Fibroblast of skin of right biceps (primary cell): ENCODE measurements at regions not wholly inside any gene's neighbourhood (a gene's known extent, or its start where the extent isn't known, plus 50 kb on each side); places are given as distances from the start of the nearest gene placed in this dataset.
"Not testable (repeated sequence)": the region's sequence is repeated elsewhere in the genome, so short reads cannot be mapped to it uniquely, and the experiment has no call there.

Experiments
- DNase-seq: peaks from one replicate; pipeline ENCODE4 v3.0.0-alpha.2; 2013

DNA sequence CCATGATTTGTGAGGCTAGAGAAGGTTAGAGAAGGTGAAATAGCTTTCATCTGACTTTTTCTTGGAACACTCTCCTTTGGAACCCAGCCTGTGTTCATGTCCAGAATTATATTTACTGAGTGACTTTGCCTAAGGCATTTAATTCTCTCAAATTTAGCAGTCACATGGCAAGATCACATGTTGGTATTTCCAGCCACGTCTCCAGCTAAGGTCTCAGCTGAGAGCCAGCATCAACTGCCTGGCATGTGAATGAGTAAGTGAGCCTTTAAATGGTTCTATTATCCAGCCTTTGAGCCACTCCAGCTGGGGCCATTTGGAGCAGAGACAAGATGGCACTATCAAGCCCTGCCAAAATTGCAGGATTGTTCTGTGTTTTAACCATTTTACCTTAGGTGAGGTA, 130.2 kb upstream of the SGO1 start:
- no peak for DNase-seq

DNA sequence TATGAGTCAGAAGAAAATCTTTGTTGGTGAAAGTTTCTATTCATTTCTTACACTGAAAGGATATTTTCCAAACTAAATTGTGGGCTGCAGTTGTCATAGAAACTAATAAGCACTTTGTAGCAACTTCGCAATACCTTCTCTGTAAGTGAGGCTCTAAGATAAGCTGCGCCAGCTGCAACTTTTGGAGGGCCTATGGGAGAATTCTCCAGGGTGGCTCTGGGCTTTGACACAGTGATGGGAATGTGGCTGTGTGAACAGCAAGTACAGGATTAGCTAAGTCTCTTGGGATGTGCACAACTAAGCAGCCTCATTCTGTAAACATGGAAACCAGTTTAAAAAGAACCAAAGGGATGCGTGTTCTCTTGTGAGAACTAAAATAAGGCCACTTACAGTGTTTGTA, 124.6 kb upstream of the SGO1 start:
- DNase-seq: no peak

DNA sequence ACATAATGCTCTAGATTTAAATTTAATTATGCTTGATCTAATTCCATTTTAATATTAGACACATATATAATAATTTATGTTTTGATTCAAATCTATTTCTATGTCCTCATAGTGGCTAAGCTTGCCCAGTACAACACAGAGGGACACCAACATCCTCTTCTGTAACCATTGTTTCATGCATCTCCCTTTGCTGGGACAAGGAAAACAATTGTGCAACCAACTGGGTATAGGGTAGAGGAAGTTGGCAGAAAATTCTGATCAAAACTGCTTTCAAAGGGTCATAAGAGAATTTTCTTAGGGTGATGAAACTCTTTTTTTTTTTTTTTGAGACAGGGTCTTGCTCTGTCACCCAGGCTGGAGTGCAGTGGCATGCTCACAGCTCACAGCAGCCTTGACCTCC, 121.4 kb upstream of the SGO1 start:
- no peak for DNase-seq

DNA sequence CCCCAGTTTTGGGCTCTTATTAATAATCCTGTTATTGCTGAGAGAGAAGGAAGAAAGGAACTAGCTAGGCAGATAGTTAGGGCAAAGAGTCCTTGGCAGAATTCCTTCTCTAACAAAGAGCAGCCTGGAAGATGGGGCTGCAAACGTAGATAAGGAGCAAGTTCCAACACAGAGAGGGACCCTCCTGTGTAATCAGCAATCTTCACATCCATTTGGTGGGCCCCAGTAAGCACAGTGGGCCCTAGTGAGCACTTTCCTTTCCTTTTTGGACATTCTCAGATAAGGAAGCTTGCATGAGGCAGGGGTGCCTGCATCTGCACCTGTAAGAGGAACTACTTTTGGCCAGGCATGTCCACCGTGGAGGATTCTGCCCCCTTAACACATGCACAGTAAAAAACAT, 119.6 kb upstream of the SGO1 start:
- DNase-seq: no peak

DNA sequence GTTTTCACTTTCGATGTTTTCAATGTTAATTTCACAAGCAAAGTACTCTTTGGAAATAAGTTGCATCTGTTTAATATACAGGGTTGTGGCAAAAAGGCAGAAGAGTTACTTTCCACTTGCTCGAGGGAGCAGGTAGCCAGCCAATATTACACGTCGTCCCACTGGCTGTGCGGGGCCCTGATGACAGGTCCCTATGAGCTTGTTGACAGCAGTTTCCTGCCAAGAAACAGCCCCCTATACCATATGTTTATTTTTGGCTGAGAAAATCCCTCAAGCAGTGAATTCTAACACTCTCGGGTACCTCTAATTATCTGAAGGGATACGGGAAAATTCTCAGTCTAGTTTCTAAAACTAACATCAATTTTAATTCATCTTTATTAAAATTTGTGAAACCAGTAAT, 116.8 kb upstream of the SGO1 start:
- DNase-seq: no peak

DNA sequence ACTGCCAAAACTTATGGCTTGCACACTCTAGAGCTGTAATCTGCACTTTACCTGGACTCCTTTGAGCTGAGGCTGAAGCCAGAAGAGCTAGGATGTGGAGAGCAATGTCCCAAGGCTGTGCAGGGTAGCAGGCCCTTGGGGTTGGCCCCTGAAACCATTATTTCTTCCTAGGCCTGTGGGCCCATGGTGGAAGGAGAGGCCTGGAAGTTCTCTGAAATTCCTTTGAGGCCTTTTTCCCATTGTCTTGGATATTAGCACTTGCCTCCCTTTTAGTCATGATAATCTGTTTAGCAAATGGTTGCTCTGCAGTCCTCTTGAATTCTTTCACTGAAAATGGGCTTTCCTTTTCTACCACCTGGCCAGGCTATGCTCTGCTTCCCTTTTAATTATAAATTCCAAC, 102.0 kb upstream of the SGO1 start:
- no peak for DNase-seq

DNA sequence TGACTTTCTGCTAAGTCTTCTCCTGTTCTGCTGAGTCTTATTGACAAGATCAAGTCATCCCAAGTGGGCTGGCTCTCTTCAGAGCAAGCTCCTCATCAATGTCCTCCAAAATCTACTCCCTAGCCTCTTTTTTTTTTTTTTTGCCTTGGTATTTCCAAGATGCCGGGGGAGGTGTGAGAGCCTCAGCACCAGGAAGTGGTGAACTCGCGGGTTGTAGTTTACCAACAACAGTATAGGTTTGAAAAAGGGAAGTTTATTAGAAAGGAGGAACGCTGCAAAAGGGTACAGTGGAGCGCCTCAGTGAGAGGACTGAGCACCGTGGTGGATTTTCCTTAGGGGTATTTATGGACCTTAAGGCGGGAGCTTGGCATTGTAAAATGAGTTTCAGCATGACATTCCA, 94.3 kb upstream of the SGO1 start:
- no peak for DNase-seq

DNA sequence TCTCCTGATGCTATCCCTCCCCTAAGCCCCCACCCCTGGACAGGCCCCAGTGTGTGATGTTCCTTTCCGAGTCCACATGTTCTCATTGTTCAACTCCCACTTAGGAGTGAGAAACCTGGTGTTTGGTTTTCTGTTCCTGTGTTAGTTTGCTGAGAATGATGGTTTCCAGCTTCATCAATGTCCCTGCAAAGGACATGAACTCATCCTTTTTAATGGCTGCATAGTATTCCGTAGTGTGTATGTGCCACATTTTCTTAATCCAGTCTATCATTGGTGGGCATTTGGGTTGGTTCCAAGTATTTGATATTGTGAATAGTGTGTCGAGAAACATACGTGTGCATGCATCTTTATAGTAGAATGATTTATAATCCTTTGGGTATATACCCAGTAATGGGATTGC, 80.0 kb upstream of the SGO1 start:
- not testable (repeated sequence) for DNase-seq

DNA sequence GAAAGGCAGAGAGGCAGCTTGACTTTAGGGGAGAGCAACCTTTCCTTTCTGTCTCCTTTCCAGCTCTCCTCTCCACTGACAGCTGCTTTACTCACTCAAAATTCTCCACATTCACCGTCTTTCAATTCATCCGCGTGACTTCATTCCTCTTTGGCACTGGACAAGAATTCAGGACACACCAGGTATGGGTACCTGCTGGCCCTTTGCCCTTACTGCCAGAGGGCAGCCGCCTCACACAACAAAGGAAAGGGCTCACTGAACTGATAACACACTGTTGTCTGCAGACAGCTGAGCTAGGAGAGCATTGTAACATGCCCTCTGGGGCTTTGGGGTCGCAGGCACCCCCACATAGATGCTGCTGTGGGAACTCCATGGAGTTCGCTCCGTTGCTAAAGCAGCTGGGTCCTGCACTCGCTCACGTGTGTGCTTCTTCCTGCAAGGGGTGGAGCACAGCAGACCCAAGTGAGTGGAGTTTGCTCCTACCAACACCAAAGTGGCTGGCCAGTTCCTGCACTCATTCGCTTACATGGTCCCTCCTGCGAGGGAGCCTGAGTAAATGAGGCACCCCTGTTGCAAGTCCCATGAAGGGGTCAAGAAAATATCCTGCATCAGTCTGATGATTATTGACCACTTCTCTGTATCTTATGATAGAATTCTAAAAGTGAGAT, 79.0 kb upstream of the SGO1 start:
- DNase-seq: no peak

DNA sequence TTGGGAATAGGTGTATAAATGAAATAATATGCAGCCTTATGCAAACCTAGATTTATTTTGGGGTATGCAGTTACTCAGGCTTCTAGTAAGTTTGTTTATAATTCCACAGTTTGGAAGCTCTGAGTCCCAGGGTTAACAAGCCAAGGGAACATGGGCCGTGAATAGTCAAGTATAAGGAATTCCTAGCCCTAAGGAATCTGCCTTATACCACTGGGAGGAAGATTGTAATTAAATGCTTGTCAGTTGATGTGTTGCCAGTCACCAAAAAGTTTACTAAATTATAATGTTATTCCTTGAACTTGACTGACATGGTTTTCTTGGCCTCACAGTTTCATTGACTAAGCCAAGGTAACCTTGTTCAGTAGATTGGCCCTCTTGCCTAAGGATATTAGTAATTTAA, 72.4 kb upstream of the SGO1 start:
- DNase-seq: no peak

DNA sequence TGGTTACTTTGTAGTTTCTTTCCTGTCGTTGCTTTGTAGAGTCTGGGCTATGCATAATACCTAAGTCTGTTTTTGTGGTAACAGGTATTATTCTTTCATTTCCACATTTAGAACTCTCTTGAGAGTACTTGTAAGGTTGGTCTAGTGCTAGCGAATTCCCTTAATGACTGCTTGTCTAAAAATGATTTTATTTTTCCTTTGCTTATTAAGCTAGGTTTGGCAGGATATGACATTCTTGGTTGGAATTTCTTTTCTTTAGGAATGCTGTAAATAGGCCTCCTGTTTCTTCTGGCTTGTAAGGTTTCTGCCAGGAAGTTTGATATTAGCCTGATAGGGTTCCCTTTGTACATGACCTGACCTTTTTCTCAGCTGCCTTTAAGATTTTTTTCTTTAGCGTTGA, 70.1 kb upstream of the SGO1 start:
- DNase-seq: peak; percentile 4

DNA sequence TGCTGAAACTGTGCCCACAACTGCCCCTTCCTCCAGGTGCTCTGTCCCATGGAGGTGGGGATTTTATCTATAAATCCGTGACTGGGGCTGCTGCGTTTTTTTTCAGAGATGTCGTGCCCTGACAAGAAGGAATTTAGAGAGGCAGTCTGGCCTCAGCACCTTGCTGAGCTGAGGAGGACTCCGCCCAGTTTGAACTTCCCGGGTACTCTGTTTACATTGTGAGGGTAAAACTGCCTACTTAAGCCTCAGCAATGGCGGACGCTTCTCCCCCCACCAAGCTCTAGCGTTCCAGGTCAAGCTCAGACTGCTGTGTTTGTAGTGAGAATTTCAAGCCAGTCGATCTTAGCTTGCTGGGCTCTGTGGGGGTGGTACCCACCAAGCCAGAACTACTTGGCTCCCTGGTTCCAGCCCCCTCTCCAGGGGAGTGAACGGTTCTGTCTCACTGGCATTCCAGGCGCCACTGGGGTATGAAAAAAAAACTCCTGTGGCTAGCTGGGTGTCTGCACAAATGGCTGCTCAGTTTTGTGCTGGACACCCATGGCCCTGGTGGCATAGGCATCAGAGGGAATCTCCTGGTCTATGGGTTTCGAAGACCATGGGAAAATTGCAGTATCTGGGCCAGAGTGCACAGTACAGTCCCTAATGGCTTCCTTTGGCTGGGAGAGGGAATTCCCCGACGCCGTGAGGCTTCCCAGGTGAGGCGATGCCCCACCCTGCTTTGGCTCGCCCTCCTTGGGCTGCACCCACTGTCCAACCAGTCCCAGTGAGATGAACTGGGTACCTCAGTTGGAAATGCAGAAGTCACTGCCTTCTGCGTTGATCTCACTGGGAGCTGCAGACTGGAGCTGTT, 68.5 kb upstream of the SGO1 start:
- DNase-seq: no peak

DNA sequence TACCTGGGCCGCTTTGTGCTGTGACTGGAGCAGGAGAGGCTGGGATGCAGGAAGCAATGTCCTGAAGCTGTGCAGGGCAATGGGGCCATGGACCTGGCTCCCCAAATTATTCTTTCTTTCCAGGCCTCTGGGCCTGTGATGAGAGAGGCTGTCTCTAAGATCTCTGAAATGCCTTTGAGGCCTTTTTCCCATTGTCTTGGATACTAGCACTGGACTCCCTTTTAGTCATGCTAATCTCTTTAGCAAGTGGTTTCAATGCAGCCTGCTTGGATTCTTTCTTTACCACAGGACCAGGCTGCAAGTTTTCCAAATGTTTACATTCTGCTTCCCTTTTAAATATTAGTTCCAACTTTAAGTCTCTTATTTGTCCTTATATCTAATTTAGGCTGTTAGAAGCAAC, 64.8 kb upstream of the SGO1 start:
- no peak for DNase-seq

DNA sequence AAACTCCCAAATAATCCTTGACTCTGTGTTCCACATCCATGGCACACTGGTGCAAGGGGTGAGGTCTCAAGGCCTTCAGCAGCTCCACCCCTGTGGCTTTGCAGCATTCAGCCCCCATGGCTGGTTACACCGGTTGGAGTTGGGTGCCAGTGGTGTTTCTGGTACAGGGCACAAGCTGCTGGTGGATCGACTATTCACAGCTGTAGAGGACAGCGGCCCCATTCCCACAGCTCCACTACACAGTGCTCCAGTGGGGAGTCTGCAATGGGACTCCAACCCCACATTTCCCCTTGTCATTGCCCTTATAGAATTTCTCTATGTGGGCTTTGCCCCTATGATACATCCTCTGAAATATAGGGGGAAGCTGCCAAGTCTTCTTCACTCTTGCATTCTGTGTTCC, 64.3 kb upstream of the SGO1 start:
- no peak for DNase-seq

DNA sequence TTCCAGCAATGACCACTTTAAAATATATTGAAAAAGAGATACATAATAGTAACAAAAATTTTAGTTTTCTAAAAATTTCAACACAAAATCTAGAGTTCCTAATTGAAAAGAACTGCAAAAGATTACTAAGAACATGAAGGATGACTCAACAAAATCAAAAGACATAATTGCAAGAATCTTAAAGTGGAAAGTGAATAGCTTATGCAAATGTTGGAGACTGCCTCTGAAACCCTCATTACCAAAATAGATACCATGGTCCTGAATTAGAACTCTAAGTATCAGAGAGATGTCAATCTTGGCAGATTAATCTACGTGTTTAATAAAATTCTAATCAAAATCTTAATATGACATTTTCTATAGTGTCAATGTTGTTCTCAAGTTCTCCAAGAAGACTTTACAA, 60.7 kb upstream of the SGO1 start:
- DNase-seq: no peak

DNA sequence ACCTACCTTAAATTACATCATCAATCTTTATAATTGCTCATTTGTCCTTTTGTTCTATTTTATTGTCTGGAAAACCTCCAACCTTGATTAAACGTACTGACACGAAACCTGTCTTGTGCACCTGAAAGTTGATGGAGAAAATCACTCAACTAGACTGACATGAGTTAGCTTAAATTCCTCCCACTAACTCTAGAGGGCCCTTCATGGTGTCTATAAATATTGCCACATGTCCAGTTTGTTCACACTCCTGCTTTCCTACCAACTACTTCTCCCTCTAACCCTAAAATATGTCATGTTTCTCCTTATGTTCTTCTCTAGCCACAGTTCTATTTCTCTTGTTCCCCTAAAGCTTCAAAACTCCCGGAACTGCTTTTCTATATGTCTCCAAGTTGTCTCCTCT, 59.8 kb upstream of the SGO1 start:
- no peak for DNase-seq

DNA sequence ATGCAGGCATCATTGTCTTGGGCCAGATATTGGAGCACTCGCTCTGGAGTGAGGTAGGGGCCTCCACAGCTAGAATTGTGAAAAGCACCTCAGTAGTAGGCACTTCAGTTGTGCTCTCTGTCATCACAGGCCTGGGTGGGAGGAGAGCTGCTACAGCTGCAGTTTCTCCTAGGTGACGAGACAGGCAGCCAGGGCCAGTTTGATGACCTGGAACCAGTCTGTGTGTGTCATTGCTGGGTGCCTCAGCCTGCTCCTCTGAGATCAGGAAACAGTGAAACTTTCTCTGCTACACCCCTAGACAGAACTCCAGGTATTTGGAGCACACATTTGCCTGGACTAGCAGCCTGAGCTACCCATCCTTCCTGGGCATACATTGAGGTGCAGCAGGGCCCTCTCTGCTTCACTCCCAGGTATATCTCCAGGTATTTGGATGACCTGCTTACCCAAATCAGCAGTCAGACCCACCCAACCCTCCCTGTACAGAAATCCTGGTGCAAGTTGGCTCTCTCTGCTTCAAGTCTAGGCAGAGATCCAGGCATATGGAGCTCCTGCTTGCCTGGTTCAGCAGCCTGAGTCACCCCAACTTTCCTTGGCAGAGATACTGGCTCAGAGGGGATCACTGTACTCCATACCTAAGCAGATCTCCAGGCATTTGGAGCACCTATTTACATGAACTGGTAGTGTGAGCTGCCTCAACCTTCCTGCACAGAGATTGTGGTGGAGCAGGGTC, 54.3 kb upstream of the SGO1 start:
- no peak for DNase-seq

DNA sequence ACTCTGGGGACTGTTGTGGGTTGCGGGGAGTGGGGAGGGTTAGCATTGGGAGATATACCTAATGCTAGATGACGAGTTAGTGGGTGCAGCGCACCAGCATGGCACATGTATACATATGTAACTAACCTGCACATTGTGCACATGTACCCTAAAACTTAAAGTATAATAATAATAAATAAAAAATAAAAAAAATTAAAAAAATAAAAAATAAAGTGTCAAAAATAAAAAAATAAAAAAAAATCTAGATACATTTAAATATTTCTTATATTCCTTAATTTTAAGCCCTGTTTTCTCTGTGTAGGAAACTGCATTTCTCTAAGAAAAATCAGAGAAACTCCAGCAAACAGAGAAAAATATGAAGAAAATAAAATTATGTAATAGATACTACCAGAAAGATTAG, 52.2 kb upstream of the SGO1 start:
- DNase-seq: not testable (repeated sequence)

DNA sequence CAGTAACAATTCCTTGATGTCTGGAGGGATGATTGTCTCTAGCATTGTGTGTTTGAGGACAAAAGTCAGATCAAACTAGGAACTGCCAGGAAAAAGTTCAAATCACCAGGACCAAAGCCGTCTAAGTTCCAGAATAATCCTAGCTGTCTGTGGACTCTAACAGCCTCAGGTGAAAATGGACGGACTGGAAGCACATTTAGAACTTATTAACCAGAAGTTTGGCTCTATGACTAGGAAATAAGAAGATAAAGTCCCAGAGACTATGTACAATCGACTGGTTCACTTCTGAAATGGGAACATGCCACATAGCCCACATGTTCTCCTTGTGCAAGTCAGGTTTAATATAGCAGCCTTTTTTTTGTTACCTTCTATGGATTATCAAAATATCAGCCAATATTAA, 50.6 kb upstream of the SGO1 start:
- DNase-seq: no peak
